Sigmoid colon (tissue), 4 donors: ENCODE measurements at regions not wholly inside any gene's neighbourhood (a gene's known extent, or its start where the extent isn't known, plus 50 kb on each side); places are given as distances from the start of the nearest gene placed in this dataset.

Experiments used
- POLR2A ChIP-seq, 2 donors: fragments of 450-650 bp; IDR thresholded peaks; one replicate each; pipeline ENCODE4 v1.6.1; 2016; ENCODE audit warnings: antibody characterized with exemption in 2 of 2, mild to moderate bottlenecking in 2 of 2, moderate library complexity in 2 of 2
- POLR2AphosphoS5 ChIP-seq, 4 donors: sonication (generic); formaldehyde crosslinking; IDR thresholded peaks; one replicate each; pipeline ENCODE4 v1.6.1; 2017; ENCODE audit warnings: antibody characterized with exemption in 4 of 4
- TF ChIP-seq, protein P1 (sequence below), 4 experiments: fragments of 450-650 bp in 3 of 4; fragments of 200-600 bp in 1 of 4; IDR thresholded peaks; one replicate each; pipeline ENCODE4 v1.5.1; 2016 to 2019; ENCODE audit warnings: antibody characterized with exemption in 4 of 4, mild to moderate bottlenecking in 3 of 4, moderate library complexity in 2 of 4

DNA sequence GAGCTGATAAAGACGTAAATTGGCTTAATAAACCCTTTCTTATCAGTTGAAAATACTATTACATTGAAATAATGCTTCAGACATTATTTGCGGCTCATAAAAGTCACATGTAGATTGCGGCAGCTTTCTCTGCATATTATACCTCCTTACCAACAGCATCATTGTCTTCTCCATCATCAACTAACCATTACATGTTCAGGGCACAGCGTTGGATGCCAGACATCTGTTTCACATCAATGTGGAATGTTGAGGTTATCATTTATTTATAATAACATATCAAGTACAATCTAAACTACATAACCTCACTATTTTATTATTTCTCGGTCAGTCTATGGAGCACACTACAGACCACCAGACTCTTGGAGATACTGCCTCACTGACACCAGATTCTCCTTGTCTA lies 573.8 kb upstream of the FAT3 start:
- TF ChIP-seq, protein P1, sequence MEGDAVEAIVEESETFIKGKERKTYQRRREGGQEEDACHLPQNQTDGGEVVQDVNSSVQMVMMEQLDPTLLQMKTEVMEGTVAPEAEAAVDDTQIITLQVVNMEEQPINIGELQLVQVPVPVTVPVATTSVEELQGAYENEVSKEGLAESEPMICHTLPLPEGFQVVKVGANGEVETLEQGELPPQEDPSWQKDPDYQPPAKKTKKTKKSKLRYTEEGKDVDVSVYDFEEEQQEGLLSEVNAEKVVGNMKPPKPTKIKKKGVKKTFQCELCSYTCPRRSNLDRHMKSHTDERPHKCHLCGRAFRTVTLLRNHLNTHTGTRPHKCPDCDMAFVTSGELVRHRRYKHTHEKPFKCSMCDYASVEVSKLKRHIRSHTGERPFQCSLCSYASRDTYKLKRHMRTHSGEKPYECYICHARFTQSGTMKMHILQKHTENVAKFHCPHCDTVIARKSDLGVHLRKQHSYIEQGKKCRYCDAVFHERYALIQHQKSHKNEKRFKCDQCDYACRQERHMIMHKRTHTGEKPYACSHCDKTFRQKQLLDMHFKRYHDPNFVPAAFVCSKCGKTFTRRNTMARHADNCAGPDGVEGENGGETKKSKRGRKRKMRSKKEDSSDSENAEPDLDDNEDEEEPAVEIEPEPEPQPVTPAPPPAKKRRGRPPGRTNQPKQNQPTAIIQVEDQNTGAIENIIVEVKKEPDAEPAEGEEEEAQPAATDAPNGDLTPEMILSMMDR (IDR thresholded peaks at IDR 0.05) = no peak
- TF ChIP-seq POLR2A (IDR thresholded peaks at IDR 0.05) (no peak), POLR2AphosphoS5 (IDR thresholded peaks at IDR 0.05) (no peak)
